ENCODE measurements at regions not wholly inside any gene's neighbourhood (a gene's known extent, or its start where the extent isn't known, plus 50 kb on each side); places are given as distances from the start of the nearest gene placed in this dataset.
"Not testable (repeated sequence)": the region's sequence is repeated elsewhere in the genome, so short reads cannot be mapped to it uniquely, and the experiment has no call there.

DNA sequence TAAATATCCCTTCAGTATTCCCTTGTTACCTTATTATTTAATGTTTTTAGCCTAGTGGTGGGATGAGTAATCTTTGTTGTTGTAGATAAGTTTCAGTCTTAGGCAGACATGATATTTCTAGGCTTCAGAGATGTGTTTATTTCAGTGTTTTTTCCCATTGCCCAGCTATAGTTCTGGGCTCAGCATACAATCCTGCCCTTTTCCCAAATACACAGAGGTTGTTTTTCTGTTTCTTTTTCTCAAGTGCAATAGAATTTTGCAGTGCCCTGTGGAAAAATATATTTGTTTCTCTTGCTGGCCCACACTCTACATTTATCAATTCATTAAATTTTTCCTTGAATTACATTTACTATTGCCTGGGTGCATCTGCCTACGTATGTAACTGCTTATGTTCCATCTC, 321.8 kb downstream of the KCNJ3 start:
- peaks cover 0 to 1% (median 0%) of the 10 kb centered on the region in 3 donors for H3K27me3 Mint-ChIP-seq (ENCODE audit: low read depth in 3 of 3)
- no peak overlapping the region for H3K27ac Mint-ChIP-seq
- no peak overlapping the region for H3K4me3 Mint-ChIP-seq
- peaks cover 2 to 27% (median 8%) of the 10 kb centered on the region in 6 donors for H3K9me3 Mint-ChIP-seq
- no peaks in the 10 kb centered on the region for H3K36me3 Mint-ChIP-seq
- DNase-seq = no peak
- H3K4me1 Mint-ChIP-seq = no peaks in the 10 kb centered on the region

DNA sequence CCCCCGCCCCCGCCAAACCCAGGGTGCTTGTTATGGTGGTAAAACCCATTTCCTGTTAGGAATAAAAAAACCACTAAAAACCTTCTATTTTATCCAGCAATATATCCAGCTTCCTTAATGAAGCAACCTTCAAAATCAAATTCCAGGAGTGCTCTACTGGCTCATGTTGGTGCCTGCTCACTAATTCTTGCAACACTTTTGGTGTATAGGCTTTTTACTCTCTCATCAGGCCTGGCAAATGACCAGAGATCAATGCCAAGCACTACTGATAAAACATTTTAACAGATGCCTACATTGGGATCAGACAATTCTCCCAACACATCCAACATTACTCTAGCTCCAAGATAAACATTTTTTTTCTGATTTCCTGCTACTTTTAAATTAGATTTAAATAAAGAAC, 312.4 kb downstream of the KCNJ3 start:
- H3K9me3 Mint-ChIP-seq = peaks cover 4 to 39% (median 16%) of the 10 kb centered on the region in 6 donors
- no peak overlapping the region for H3K4me3 Mint-ChIP-seq
- DNase-seq = no peak
- no peaks in the 10 kb centered on the region for H3K36me3 Mint-ChIP-seq
- no peaks in the 10 kb centered on the region for H3K4me1 Mint-ChIP-seq
- peaks cover 0 to 2% (median 0%) of the 10 kb centered on the region in 3 donors for H3K27me3 Mint-ChIP-seq (ENCODE audit: low read depth in 3 of 3)
- H3K27ac Mint-ChIP-seq = no peak overlapping the region

DNA sequence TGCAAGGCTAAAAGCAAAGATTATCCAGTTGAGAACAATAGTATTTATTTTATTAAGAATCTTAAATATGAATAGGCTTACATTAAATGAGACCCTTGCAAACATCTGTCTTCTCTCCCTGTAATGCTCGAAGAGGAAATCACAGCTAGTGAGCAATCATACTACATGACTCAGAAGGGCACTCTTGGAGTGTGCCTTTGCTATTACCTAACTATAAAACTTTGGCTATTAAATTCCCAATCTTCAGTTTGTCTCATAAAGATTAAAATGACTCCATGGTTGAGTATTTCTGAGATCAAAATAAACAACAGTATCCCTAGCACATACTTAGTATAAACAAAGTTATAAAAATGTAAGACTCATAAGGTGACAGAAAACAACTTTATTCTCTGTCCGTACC, 296.9 kb downstream of the KCNJ3 start:
- no peak overlapping the region for H3K4me3 Mint-ChIP-seq
- DNase-seq = no peak
- no peaks in the 10 kb centered on the region for H3K36me3 Mint-ChIP-seq
- H3K27ac Mint-ChIP-seq = no peak overlapping the region
- H3K4me1 Mint-ChIP-seq = no peaks in the 10 kb centered on the region
- peaks cover 4 to 27% (median 8%) of the 10 kb centered on the region in 6 donors for H3K9me3 Mint-ChIP-seq
- H3K27me3 Mint-ChIP-seq (ENCODE audit: low read depth in 3 of 3) = no peaks in the 10 kb centered on the region

DNA sequence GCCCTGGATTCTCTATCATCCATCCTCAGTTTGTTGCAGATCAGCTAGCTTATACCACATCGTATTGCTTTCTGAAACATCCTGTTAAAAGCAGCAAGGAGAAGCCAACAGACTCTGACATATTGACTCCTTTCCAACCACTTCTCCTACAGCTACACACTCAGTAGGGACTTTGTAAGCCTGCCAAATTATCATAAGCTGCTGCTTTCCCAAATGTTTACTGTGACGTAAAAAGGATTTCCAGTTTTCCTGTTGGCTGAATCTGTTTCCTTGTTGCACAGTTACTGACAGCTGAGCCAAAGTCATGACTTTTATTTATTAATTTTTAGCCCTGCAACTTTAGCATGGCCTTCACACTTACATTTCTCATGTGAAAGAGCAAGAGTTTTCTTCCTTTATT, 294.3 kb downstream of the KCNJ3 start:
- Mint-ChIP-seq H3K27ac (no peak overlapping the region), H3K27me3 (ENCODE audit: low read depth in 3 of 3) (no peaks in the 10 kb centered on the region), H3K4me3 (no peak overlapping the region), H3K36me3 (no peaks in the 10 kb centered on the region), H3K9me3 (peaks cover 7 to 33% (median 14%) of the 10 kb centered on the region in 6 donors), H3K4me1 (no peaks in the 10 kb centered on the region)
- DNase-seq = no peak

DNA sequence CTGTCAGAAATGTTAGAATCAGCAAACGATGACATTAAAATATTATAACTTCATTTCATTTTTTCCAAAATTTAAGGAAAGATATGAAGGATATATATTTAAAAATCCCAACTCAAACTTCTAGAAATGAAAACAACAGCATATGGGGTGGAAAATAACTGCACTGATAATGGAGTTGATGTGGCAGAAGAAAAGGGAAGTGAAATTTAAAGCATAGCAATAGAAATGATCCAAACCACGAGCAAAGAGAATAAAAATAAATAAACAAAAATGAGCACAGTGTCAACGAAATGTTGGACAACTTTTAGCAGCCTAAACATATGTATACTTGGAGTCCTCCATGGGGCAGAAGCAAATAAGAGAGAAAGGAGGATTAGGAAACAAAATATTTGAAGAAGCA, 280.2 kb downstream of the KCNJ3 start:
- Mint-ChIP-seq H3K4me3 (no peak overlapping the region), H3K27ac (no peak overlapping the region), H3K36me3 (no peaks in the 10 kb centered on the region), H3K9me3 (peaks cover 5 to 33% (median 13%) of the 10 kb centered on the region in 6 donors), H3K4me1 (no peaks in the 10 kb centered on the region), H3K27me3 (ENCODE audit: low read depth in 3 of 3) (no peaks in the 10 kb centered on the region)
- DNase-seq = no peak

DNA sequence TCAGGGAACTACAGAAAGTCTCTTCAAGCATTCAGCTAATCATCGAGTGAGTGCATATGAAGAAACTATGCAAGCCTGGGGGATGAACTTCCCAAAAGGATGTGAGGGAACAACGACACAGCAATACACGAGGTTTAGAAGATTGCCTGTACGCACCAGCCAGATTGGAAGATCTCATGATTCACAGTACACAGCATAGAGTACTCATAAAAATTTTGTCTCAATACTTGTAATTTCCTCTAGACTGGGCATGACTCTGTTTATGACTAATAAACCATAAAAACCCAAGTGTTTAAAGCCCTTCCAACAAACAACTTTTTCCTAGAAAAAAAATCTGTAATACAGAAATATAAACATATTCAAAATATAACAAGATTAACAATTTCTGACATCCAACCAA, 279.7 kb downstream of the KCNJ3 start:
- Mint-ChIP-seq H3K4me3 (no peak overlapping the region), H3K4me1 (no peaks in the 10 kb centered on the region), H3K36me3 (no peaks in the 10 kb centered on the region), H3K27ac (no peak overlapping the region), H3K9me3 (peaks cover 7 to 30% (median 13%) of the 10 kb centered on the region in 6 donors), H3K27me3 (ENCODE audit: low read depth in 3 of 3) (no peaks in the 10 kb centered on the region)
- DNase-seq = no peak

DNA sequence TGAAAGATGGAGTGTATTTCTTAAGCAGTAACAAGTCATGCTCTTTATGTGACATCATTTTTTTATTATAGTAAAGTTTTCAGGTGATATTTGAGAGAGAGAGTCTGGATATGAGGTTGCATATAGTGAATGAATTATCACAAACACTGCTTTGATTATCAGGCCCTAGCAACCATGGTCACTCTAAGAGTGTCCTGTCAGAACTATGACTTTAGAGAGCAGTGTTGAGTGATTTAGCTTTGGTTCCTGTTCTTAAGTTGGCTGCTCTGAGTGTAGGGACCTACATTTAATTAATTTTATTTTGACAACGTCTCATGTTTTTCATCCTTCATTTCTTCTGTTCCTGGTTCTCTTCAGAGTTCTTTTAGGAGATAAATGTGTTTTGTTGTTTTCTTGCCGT, 275.5 kb downstream of the KCNJ3 start:
- no peak overlapping the region for H3K4me3 Mint-ChIP-seq
- H3K4me1 Mint-ChIP-seq = no peaks in the 10 kb centered on the region
- no peaks in the 10 kb centered on the region for H3K27me3 Mint-ChIP-seq (ENCODE audit: low read depth in 3 of 3)
- H3K36me3 Mint-ChIP-seq = no peaks in the 10 kb centered on the region
- no peak overlapping the region for H3K27ac Mint-ChIP-seq
- peaks cover 4 to 25% (median 13%) of the 10 kb centered on the region in 6 donors for H3K9me3 Mint-ChIP-seq
- DNase-seq = no peak

DNA sequence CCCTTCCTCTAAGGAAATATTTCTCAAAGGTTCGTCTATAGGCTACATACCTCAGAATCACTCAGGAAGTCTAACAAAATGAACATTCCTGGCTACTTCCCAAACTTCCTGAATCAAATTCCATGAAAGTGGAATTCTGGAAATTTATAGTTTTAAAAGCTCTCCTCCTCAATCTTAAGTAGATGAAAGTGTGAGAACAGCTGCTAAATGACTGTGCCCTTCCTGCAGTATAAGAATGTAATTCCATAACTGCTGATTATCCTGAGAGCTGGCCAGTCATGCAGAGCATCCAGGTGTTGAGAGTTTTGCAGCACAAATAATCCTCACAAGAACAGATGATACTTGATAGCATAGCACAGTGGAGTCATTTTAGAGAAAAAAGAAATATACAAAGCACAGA, 265.0 kb downstream of the KCNJ3 start:
- Mint-ChIP-seq H3K4me1 (no peaks in the 10 kb centered on the region), H3K27ac (no peak overlapping the region), H3K4me3 (no peak overlapping the region), H3K36me3 (no peaks in the 10 kb centered on the region), H3K27me3 (ENCODE audit: low read depth in 3 of 3) (peaks cover 0 to 1% (median 0%) of the 10 kb centered on the region in 3 donors), H3K9me3 (peaks cover 1 to 39% (median 16%) of the 10 kb centered on the region in 6 donors)
- no peak for DNase-seq

DNA sequence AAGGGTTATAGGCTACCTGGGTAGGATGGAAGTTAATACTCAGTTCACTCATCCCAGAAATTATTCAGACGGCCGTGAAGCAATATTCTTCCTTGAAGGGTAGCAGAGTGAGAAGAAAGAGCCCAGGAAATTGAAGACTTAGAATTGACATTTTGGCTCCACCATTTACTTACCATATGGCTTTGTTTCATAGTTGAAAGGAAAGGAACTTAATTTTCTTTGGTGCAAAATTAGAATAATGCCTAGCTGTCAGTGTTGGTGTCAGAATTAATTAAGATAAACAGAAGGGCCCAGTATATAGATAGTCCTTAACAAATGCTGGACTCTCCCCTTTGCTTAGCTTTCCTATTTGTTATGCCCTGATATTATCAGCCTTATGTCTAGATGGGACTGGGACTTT, 263.2 kb downstream of the KCNJ3 start:
- H3K27ac Mint-ChIP-seq = no peak overlapping the region
- peaks cover 1 to 28% (median 17%) of the 10 kb centered on the region in 6 donors for H3K9me3 Mint-ChIP-seq
- no peak for DNase-seq
- H3K4me3 Mint-ChIP-seq = no peak overlapping the region
- no peaks in the 10 kb centered on the region for H3K27me3 Mint-ChIP-seq (ENCODE audit: low read depth in 3 of 3)
- H3K36me3 Mint-ChIP-seq = no peaks in the 10 kb centered on the region
- no peaks in the 10 kb centered on the region for H3K4me1 Mint-ChIP-seq

DNA sequence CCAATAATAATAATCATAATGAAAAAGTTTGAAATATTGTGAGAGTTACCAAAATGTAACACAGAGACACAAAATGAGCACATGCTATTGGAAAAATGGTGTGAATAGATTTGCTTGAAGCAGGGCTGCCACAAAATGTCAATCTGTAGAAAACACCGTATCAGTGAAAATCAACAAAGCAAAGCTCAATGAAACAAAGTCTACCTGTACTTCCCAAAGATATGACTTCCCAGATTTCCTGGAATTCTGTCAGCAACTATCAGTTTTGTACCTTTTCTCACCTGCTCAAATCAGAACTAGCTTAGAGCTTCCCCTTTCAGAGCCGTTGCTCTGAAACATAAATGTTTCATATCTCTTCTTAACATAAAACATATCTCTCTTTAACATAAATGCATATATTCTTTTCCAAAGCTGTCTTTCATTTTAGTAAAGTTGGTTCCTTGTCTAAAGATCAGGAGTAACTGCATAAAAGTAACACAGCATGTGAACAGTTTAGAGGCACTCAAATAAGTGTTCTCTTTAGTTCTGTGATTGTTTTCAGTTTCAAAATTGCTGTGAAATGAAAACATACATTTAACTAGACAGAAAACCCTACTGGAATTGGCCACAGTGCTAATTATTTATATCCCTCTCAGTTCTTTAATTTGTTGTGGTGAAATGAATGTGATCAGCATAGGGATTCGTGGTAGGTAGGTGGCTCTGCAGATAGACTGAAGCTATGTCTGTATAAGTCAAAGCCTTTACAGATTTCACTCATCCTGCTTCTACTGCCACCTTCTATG, 262.5 kb downstream of the KCNJ3 start:
- no peak for DNase-seq
- Mint-ChIP-seq H3K9me3 (peaks cover 1 to 25% (median 12%) of the 10 kb centered on the region in 6 donors), H3K27me3 (ENCODE audit: low read depth in 3 of 3) (no peaks in the 10 kb centered on the region), H3K4me1 (no peaks in the 10 kb centered on the region), H3K36me3 (no peaks in the 10 kb centered on the region), H3K27ac (no peak overlapping the region), H3K4me3 (no peak overlapping the region)

DNA sequence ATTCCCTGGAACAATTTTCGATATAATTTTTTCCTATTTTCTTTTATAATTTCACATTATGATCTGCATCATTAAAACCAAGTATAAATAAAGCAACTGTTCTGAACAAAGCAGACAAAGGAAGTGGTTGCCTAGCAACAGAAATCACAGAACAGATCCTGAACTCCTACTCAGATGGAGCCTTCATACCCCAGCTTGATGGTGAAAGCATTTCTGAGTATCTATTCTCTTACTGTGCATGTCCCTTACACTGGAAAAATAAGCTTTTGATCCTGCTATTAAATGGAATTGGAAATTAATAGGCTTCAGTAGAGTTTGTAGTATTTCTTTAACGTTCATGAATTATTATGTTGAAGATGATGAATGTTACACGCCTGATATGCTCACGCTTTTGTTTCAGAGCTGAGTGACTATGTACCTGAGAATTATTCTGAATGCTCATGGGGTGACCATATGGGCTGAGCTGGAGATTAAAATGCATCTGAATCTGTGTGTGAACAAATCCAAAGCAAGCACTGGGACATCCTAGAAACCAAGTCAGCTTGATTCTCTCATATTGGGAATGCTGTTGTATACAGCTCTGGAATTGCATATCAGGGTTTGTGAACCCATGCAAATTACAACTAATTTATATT, 254.0 kb downstream of the KCNJ3 start:
- Mint-ChIP-seq H3K4me3 (no peak overlapping the region), H3K27ac (no peak overlapping the region)

DNA sequence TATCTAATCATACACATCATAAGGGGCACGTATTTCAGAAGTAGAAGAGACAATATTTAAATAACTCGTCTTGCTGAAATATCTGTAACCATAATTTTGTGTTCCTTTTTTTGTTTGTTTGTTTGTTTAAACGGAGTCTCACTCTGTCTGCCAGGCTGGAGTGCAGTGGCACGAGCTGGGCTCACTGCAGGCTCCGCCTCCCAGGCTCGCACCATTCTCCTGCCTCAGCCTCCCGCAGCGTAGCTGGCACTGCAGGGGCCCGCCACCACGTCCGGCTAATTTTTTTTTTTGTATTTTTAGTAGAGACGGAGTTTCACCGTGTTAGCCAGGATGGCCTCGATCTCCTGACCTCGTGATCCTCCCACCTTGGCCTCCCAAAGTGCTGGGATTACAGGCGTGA, 248.9 kb downstream of the KCNJ3 start:
- H3K27me3 Mint-ChIP-seq (ENCODE audit: low read depth in 3 of 3); H3K27ac Mint-ChIP-seq; H3K4me3 Mint-ChIP-seq; DNase-seq; H3K36me3 Mint-ChIP-seq; H3K4me1 Mint-ChIP-seq: not testable (repeated sequence)
- H3K9me3 Mint-ChIP-seq = peaks cover 3 to 24% (median 9%) of the 10 kb centered on the region in 6 donors

More for the DNA sequence above, 254.0 kb downstream of the KCNJ3 start:
- no peaks in the 10 kb centered on the region for H3K4me1 Mint-ChIP-seq
- peaks cover 0 to 14% (median 5%) of the 10 kb centered on the region in 6 donors for H3K9me3 Mint-ChIP-seq
- H3K36me3 Mint-ChIP-seq = no peaks in the 10 kb centered on the region
- no peaks in the 10 kb centered on the region for H3K27me3 Mint-ChIP-seq (ENCODE audit: low read depth in 3 of 3)
- no peak for DNase-seq

DNA sequence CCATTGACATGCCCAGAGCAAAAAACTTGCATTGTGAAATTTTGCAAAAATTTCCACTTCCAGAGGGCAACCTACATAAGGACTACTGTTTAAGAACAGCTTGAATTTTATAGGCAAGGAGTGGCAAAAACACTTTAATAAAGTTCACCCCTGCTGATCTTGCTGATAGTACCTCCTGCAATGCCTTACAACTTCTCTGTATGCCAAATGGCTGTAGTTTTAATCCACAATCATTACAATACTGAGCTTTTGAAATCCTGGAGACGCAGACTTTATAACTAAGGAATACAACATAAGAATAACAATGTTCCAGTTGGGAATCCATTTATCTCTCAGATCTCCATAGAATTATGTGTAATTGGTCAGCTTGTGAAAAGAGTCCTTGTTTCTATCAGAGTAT, 247.5 kb downstream of the KCNJ3 start:
- Mint-ChIP-seq H3K27me3 (ENCODE audit: low read depth in 3 of 3) (no peaks in the 10 kb centered on the region), H3K4me3 (no peak overlapping the region), H3K27ac (no peak overlapping the region), H3K9me3 (peaks cover 2 to 24% (median 6%) of the 10 kb centered on the region in 6 donors), H3K4me1 (no peaks in the 10 kb centered on the region), H3K36me3 (no peaks in the 10 kb centered on the region)
- DNase-seq = no peak

DNA sequence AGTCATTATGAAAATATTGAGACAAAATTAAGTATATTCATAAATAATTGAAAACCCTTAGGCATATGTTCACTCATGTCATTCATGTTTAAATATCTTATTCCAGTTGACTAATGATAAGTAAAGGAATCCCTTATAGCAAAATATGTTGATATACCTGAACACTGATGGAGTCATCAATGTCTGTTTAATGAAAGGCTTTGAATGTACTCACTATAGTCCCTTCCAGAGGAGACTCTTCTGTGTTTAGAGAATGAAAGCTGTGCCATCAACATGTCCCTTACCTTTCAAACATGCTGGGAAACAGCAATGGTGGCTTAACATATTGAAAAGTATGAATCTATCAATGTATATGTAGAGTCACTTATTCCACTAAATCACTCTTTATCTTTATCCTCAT, 242.9 kb downstream of the KCNJ3 start:
- no peak overlapping the region for H3K4me3 Mint-ChIP-seq
- no peaks in the 10 kb centered on the region for H3K27me3 Mint-ChIP-seq (ENCODE audit: low read depth in 3 of 3)
- no peaks in the 10 kb centered on the region for H3K36me3 Mint-ChIP-seq
- no peak for DNase-seq
- H3K9me3 Mint-ChIP-seq = peaks cover 0 to 18% (median 2%) of the 10 kb centered on the region in 6 donors
- no peak overlapping the region for H3K27ac Mint-ChIP-seq
- H3K4me1 Mint-ChIP-seq = no peaks in the 10 kb centered on the region

Measured in immature natural killer cell (primary cell).